ENCODE measurements at regions not wholly inside any gene's neighbourhood (a gene's known extent, or its start where the extent isn't known, plus 50 kb on each side); places are given as distances from the start of the nearest gene placed in this dataset.

- no peak for DNase-seq (ENCODE audit: low read depth)
These were observed 497.8 kb downstream of the HS3ST4 start for GRCh38 chr16:26189536-26189935.

DNA sequence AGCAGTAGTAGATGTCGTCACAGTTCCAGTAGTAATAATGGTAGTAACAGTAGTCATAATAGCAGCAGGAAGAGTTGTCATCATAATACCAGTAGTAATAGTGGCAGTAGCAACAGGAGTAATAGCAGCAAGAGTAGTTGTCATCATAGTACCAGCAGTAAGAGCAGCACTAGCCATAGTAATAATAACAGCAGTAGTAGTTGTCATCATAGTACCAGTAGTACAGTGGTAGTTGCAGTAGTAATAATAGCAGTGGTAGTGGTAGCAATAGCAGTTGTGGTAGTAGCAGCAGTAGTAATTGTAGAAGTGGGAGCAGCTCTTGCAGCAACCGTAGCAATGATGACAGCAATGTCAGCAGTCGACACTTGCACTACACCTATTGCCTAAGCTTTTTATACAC, 502.8 kb downstream of the HS3ST4 start:
- no peak for DNase-seq (ENCODE audit: low read depth)

DNA sequence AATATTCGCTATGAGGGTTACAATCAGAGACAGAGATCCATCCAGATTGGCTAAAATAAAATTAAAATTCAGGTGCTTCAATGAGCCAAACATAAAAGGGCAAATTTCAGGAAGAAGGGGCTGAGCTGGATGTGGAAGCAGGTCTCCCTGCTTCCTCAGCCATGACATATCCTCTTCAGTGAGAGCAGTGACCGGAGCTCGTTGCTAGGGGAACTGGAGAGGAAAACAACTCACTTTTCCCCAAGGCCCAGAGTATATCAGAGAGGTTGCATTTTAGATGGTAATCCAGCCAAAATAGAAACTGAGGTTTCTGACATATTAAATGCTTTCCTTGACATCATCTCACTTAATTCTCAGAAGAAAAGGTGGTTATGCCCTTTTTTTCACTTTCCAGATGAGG, 503.5 kb downstream of the HS3ST4 start:
- DNase-seq (ENCODE audit: low read depth) = no peak

DNA sequence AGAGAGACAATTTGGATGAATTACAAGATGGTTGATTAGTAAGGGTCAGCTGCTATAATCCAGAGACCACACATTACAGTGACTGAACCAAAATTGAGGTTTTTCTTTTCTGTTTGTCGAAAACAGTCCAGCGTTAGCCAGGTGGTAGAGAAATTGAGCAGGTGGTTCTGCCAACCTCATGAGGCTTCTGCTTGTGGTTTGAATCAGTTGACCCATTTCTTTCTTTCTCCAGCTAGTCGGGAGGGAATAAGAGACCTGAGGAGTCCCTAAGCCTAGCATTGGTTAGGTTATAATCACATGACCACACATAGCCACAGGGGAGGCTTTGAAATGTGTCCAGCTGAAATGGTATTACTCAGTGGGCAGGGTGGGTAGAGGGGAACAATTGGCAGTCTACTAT, 504.6 kb downstream of the HS3ST4 start:
- DNase-seq (ENCODE audit: low read depth) = no peak

GRCh38 chr16:26196802-26197201, 505.0 kb downstream of the HS3ST4 start:
- no peak for DNase-seq (ENCODE audit: low read depth)

DNA sequence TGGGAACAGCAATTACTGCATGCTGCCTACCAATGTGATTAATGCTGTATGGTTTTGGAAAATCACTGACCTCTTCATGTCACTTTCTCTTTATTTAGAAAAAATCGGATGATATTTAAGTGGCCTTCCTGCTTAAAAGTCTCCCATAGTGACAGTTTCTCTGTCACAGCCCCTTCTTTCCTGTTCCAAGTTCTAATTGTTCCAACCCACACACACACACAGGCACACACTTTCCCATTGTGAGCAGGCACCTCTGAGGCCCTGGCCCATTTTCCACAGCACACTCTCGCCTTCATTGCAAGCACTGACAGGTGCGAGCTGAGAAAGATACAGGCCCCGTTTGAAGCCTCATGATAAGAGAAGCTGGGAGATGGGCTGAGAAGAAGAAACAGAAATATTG, 505.9 kb downstream of the HS3ST4 start:
- DNase-seq (ENCODE audit: low read depth) = no peak

DNA sequence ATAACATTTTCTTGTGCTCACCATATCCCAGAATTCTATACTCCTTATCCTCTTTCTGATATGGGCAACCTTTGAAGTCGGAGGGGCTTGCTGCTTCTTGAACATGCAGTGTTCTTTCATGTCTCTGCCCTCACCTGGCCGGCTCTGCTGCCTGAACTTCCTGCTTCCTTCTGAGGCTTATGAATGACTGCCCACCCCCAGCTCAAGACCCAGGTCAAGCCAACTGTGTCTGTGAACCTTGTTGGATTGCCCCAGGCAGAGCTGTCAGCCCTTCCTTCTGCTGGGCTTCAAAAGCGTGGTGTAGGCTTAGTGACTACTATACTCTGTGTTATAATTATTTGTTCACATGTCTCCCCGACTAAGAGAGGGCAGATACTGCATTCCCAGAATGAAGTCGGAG, 506.5 kb downstream of the HS3ST4 start:
- DNase-seq (ENCODE audit: low read depth) = no peak

GRCh38 chr16:26204138-26204537, 512.4 kb downstream of the HS3ST4 start:
- DNase-seq (ENCODE audit: low read depth) = no peak

DNA sequence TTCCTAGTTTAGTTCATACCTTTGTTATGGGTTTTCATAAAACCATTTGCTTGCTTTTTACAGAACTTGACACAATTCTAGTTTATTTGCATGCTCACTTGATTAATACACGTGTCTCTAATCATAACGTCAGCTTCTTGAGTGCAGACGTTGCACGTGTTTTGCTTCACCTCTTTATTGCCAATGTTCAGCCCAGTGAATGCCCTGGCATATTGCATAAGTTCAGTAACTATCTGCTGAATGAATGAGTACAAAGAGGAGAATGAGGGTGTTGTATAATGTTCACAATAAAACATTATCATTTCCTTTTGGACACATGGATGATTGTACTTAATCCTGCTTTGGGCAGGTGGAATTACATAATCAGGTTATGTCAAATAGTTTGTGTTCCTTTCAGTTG, 519.8 kb downstream of the HS3ST4 start:
- DNase-seq (ENCODE audit: low read depth) = no peak

DNA sequence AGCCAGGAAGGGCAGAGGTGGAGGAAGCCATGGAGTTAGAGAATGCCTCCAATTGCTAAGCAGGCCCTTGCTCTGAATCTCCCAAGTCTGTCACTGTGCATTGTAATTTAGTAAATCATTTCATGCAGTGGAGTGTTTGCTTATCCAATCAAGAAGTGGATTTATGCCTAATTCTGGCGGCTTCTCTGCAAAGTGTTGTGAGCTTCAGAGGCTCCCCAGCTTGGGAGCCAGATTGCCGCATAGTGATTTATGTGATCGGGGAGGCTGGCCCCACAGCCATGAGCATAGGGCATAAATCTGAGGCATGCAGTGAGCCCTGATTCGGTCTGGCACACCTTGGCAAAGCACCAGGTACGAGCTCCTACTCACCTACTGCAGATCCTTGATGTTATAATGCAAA, 520.8 kb downstream of the HS3ST4 start:
- no peak for DNase-seq (ENCODE audit: low read depth)

- DNase-seq (ENCODE audit: low read depth) = no peak
These were observed 522.9 kb downstream of the HS3ST4 start for GRCh38 chr16:26214581-26215174.

DNA sequence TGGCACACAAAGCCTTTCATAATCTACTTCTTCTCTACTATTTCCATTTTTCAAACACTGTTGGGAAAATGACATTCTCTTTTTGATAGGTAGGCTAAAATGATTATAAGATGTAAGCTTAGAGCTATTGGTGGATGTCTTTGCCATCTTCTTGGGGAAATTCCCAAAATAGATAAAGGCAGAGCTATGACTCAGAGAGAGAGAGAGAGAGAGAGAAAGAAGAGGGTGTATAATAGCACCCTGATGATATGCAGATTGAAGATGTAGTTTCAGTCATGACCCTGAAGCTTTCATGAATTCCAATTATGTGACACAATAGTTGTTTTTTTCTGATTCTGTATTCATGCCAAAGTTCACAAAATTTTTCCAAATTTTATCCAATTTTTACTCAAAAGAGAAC, 529.1 kb downstream of the HS3ST4 start:
- DNase-seq (ENCODE audit: low read depth) = no peak

DNA sequence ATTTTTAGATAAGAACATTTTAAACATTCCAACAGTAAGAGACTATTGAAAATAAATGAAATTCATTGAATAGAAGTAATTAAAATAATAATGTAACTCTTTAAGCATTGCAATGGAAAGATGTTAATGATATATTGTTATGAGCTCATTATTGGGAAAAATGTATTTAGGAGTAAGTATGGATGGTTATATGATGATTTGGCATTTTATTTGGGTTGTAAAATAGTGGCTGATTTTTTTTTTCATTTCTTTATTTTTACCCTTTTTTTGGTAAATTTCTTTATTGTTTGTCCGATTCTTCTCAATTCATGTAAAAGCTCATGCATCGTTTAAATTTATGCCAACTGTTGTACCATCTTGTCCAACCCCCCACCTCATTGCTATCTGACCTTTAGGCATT, 539.9 kb downstream of the HS3ST4 start:
- DNase-seq (ENCODE audit: low read depth) = no peak

GRCh38 chr16:26240807-26241206, 549.0 kb downstream of the HS3ST4 start:
- DNase-seq (ENCODE audit: low read depth) = no peak

DNA sequence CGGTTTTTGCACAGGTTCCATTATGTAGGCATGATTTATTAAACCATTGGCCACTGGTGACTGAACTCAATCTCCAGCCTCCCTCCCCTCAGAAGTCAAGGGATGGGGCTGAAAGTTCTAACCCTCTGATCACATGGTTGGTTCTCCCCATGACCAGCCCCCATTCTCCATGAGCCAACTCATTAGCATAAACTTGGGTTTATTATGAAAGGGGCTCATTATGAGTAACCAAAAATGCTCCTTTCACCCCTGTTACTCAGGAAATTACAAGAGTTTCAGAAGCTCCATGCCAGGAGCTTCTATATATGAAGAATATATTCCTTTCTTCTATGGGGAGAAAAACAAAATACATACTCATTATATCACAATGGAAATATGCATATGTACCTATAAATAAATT, 555.3 kb downstream of the HS3ST4 start:
- DNase-seq (ENCODE audit: low read depth) = no peak

DNA sequence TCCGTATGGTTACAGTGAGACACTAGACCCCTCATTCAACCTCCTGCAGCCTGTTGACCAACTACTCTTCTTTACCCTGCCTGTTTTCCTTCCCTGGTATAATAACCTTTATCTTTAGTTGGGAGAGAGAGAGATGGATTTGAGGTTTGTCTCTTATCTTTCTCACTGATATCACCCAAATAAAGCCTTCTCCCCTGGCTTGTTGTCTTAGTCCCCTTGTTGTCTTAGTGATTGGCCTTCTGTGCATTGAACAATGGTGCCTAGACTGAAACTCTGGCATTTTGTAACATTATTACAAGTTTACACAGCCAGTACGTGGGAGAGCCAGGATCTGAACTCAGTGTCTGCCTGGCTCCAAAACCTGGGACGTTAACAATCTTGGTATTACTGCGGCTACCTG, 560.8 kb downstream of the HS3ST4 start:
- DNase-seq (ENCODE audit: low read depth) = no peak

GRCh38 chr16:26261621-26262020, 569.9 kb downstream of the HS3ST4 start:
- DNase-seq (ENCODE audit: low read depth) = no peak

DNA sequence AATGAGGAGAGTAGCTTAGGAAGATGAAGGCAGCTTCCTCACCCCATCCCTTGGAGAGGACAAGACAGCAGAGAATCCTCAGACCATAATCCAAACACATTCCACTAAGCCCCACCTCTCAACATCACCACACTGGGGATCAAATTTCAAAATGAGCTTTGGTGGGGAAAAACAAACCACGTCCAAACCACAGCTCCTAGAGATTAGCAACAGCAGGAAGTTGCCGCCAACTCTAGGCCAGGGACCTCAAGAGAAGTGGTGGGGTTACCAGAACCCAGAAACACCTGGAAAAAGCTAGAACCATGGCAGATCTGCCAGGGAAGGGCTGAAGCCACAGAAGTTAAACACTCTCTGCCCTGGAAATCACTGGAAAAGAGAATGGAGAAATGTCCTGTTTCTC, 571.6 kb downstream of the HS3ST4 start:
- DNase-seq (ENCODE audit: low read depth) = no peak

DNA sequence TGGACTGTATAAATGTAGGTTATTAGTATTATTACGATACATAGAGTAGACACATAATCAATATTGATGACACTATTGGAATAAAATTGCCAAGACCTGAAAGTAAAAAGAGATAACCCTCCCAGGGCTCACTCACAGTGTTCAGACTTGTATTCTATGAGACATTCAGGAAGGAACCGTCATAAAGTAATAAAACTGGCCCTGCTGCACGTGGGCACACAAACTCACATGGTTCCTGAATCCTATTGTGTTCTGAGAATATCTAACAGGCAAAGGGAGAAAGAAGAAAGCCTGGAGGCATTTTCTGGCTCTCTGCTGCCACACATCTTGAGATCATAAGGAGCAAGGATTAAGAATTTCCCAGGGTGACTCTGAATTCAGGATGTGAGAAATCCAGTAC, 575.9 kb downstream of the HS3ST4 start:
- DNase-seq (ENCODE audit: low read depth) = no peak

DNA sequence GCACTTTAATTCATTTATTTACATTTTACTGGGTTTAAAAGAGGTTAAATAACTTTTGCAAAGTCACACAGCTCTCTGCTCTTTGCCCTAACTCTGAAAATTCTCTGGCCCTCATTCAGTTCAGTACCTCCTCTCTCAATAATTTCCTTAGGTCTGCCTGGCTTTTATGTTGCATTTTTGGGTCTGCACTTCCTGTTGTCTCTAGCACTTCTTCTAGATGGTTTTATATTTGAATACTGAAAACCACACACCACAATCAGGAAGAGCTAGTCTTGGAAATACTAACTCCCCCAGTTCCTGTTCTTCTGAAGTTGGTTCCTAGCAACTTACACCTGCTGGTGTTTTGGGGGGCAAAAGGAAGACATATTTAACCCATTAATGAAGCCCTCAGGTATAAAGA, 577.9 kb downstream of the HS3ST4 start:
- no peak for DNase-seq (ENCODE audit: low read depth)

GRCh38 chr16:26273607-26274006, 581.8 kb downstream of the HS3ST4 start:
- DNase-seq (ENCODE audit: low read depth) = no peak

DNA sequence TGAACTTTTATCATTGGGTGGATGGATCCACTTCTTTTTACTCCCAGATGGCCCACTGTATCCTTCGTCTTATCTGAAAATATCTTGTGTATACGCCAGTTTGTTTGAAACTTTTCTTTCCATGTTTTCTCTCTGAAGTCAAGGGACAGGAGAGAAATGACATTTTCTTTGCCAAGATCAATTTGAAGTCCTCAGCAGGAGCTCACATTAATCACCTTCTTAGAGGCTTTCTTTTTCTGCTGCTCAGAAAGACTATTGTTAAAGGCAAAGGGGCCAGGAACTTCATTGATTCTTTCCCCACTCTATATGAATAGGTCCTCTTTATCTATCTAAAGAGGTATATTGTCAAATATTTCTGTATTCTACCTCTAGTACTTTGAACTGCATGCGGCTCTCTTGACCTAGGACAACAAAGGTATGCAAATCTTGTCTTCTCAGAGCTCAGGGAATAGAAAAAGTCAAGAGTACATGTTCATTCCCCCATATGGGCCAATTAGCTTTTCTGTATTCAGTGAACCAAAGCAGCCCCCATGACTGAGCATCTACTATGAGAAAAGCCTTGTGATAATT, 583.3 kb downstream of the HS3ST4 start:
- no peak for DNase-seq (ENCODE audit: low read depth)

- DNase-seq (ENCODE audit: low read depth) = no peak
These were observed 584.5 kb downstream of the HS3ST4 start for GRCh38 chr16:26276289-26276688.

DNA sequence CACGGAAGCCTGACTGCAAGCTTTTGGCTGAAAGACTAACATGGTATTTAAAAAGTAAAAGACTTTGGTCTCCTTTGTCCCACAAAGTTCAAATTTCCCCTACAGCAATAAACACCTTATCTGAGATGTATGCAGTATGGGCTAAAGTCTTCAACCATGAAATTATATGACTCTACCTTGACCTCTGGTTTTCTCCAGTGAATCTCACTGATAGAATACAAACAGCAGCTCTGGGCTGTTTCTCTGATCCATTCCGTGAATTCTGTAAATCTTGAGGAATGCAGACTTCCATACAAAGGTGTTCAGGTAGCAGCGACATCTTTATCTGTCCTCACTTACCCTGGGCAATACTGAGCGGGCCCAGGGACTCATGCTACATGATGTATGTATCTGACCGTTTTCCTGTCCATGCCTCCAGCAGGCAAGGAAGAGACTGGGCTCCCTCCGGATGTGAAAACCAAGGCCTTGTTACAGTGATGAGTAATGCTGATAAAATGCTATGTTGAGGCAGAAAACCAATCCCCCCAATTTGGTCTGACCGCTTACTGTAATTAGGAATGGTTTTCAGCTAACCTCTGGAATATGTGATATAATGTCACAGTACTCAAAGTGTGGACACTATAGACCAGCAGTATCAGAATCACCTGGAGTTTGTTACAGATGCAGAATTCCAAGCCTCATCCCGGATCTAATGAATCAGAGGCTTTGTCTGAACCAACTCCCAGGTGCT, 589.8 kb downstream of the HS3ST4 start:
- no peak for DNase-seq (ENCODE audit: low read depth)
